ENCODE measurements at regions not wholly inside any gene's neighbourhood (a gene's known extent, or its start where the extent isn't known, plus 50 kb on each side); places are given as distances from the start of the nearest gene placed in this dataset.

GRCh38 chr5:54707841-54708240 lies 190.3 kb downstream of the SNX18 start:
- H3K79me2 ChIP-seq (ENCODE audit: control insufficient read depth, insufficient read depth, low read length, unreplicated experiment), result no peaks in the 10 kb centered on the region
- no peak overlapping the region for H2AFZ ChIP-seq (ENCODE audit: low read length, unreplicated experiment)
- H3K36me3 ChIP-seq (ENCODE audit: insufficient read depth, low read length), result no peaks in the 10 kb centered on the region
- no peak overlapping the region for H3K4me3 ChIP-seq (ENCODE audit: low read depth, low read length)
- H3K27ac ChIP-seq (ENCODE audit: low read depth, low read length), result no peak overlapping the region
- no peaks in the 10 kb centered on the region for H3K27me3 ChIP-seq (ENCODE audit: insufficient read depth, low read length)
- peaks cover 11% of the 10 kb centered on the region for H3K4me1 ChIP-seq (ENCODE audit: control insufficient read depth, insufficient read depth, low read length, unreplicated experiment)

GRCh38 chr5:54705994-54706653 lies 188.6 kb downstream of the SNX18 start:
- Histone ChIP-seq H3K27ac (ENCODE audit: low read depth, low read length) (no peak overlapping the region), H3K4me3 (ENCODE audit: low read depth, low read length) (no peak overlapping the region), H3K36me3 (ENCODE audit: insufficient read depth, low read length) (no peaks in the 10 kb centered on the region), H3K27me3 (ENCODE audit: insufficient read depth, low read length) (no peaks in the 10 kb centered on the region), H2AFZ (ENCODE audit: low read length, unreplicated experiment) (no peak overlapping the region), H3K4me1 (ENCODE audit: control insufficient read depth, insufficient read depth, low read length, unreplicated experiment) (peaks cover 27% of the 10 kb centered on the region), H3K79me2 (ENCODE audit: control insufficient read depth, insufficient read depth, low read length, unreplicated experiment) (no peaks in the 10 kb centered on the region)

- Histone ChIP-seq H3K27me3 (ENCODE audit: insufficient read depth, low read length) (no peaks in the 10 kb centered on the region), H3K27ac (ENCODE audit: low read depth, low read length) (no peak overlapping the region), H3K4me3 (ENCODE audit: low read depth, low read length) (no peak overlapping the region), H3K79me2 (ENCODE audit: control insufficient read depth, insufficient read depth, low read length, unreplicated experiment) (no peaks in the 10 kb centered on the region), H2AFZ (ENCODE audit: low read length, unreplicated experiment) (no peak overlapping the region), H3K4me1 (ENCODE audit: control insufficient read depth, insufficient read depth, low read length, unreplicated experiment) (peaks cover 33% of the 10 kb centered on the region), H3K36me3 (ENCODE audit: insufficient read depth, low read length) (no peaks in the 10 kb centered on the region)
Measured at GRCh38 chr5:54704825-54705224, 187.3 kb downstream of the SNX18 start.

GRCh38 chr5:54704333-54704732 lies 186.8 kb downstream of the SNX18 start:
- no peaks in the 10 kb centered on the region for H3K27me3 ChIP-seq (ENCODE audit: insufficient read depth, low read length)
- no peak overlapping the region for H2AFZ ChIP-seq (ENCODE audit: low read length, unreplicated experiment)
- H3K27ac ChIP-seq (ENCODE audit: low read depth, low read length), result no peak overlapping the region
- H3K4me1 ChIP-seq (ENCODE audit: control insufficient read depth, insufficient read depth, low read length, unreplicated experiment), result peaks cover 33% of the 10 kb centered on the region
- no peak overlapping the region for H3K4me3 ChIP-seq (ENCODE audit: low read depth, low read length)
- no peaks in the 10 kb centered on the region for H3K36me3 ChIP-seq (ENCODE audit: insufficient read depth, low read length)
- H3K79me2 ChIP-seq (ENCODE audit: control insufficient read depth, insufficient read depth, low read length, unreplicated experiment), result no peaks in the 10 kb centered on the region

GRCh38 chr5:54703565-54704255 lies 186.2 kb downstream of the SNX18 start:
- H3K4me3 ChIP-seq (ENCODE audit: low read depth, low read length), result no peak overlapping the region
- 0 out of 2 replicates have a peak overlapping the region, but pooled peaks have one; percentile 17 for H3K27ac ChIP-seq (ENCODE audit: low read depth, low read length)
- H3K27me3 ChIP-seq (ENCODE audit: insufficient read depth, low read length), result no peaks in the 10 kb centered on the region
- peaks cover 33% of the 10 kb centered on the region for H3K4me1 ChIP-seq (ENCODE audit: control insufficient read depth, insufficient read depth, low read length, unreplicated experiment)
- H2AFZ ChIP-seq (ENCODE audit: low read length, unreplicated experiment), result peak overlapping the region; percentile 9
- no peaks in the 10 kb centered on the region for H3K79me2 ChIP-seq (ENCODE audit: control insufficient read depth, insufficient read depth, low read length, unreplicated experiment)
- no peaks in the 10 kb centered on the region for H3K36me3 ChIP-seq (ENCODE audit: insufficient read depth, low read length)

GRCh38 chr5:54703133-54703532 lies 185.6 kb downstream of the SNX18 start:
- no peak overlapping the region for H3K4me3 ChIP-seq (ENCODE audit: low read depth, low read length)
- H3K27me3 ChIP-seq (ENCODE audit: insufficient read depth, low read length), result no peaks in the 10 kb centered on the region
- H2AFZ ChIP-seq (ENCODE audit: low read length, unreplicated experiment), result no peak overlapping the region
- H3K36me3 ChIP-seq (ENCODE audit: insufficient read depth, low read length), result no peaks in the 10 kb centered on the region
- H3K27ac ChIP-seq (ENCODE audit: low read depth, low read length), result peak overlapping the region; percentile 17; the same call in 1 of the 2 replicates
- no peaks in the 10 kb centered on the region for H3K79me2 ChIP-seq (ENCODE audit: control insufficient read depth, insufficient read depth, low read length, unreplicated experiment)
- H3K4me1 ChIP-seq (ENCODE audit: control insufficient read depth, insufficient read depth, low read length, unreplicated experiment), result peaks cover 33% of the 10 kb centered on the region

- Histone ChIP-seq H3K27ac (ENCODE audit: low read depth, low read length) (peak overlapping the region; percentile 17), H3K4me3 (ENCODE audit: low read depth, low read length) (no peak overlapping the region), H3K27me3 (ENCODE audit: insufficient read depth, low read length) (no peaks in the 10 kb centered on the region), H2AFZ (ENCODE audit: low read length, unreplicated experiment) (no peak overlapping the region), H3K4me1 (ENCODE audit: control insufficient read depth, insufficient read depth, low read length, unreplicated experiment) (peaks cover 33% of the 10 kb centered on the region), H3K79me2 (ENCODE audit: control insufficient read depth, insufficient read depth, low read length, unreplicated experiment) (no peaks in the 10 kb centered on the region), H3K36me3 (ENCODE audit: insufficient read depth, low read length) (no peaks in the 10 kb centered on the region)
Measured at GRCh38 chr5:54702470-54702869, 184.9 kb downstream of the SNX18 start.

GRCh38 chr5:54700986-54701578 lies 183.5 kb downstream of the SNX18 start:
- Histone ChIP-seq H3K79me2 (ENCODE audit: control insufficient read depth, insufficient read depth, low read length, unreplicated experiment) (no peaks in the 10 kb centered on the region), H3K36me3 (ENCODE audit: insufficient read depth, low read length) (no peaks in the 10 kb centered on the region), H3K4me1 (ENCODE audit: control insufficient read depth, insufficient read depth, low read length, unreplicated experiment) (peaks cover 33% of the 10 kb centered on the region), H3K27ac (ENCODE audit: low read depth, low read length) (peak overlapping the region; percentile 37), H3K4me3 (ENCODE audit: low read depth, low read length) (no peak overlapping the region), H2AFZ (ENCODE audit: low read length, unreplicated experiment) (no peak overlapping the region), H3K27me3 (ENCODE audit: insufficient read depth, low read length) (no peaks in the 10 kb centered on the region)

GRCh38 chr5:54696931-54697330 lies 179.4 kb downstream of the SNX18 start:
- H3K36me3 ChIP-seq (ENCODE audit: insufficient read depth, low read length), result no peaks in the 10 kb centered on the region
- no peak overlapping the region for H2AFZ ChIP-seq (ENCODE audit: low read length, unreplicated experiment)
- no peaks in the 10 kb centered on the region for H3K79me2 ChIP-seq (ENCODE audit: control insufficient read depth, insufficient read depth, low read length, unreplicated experiment)
- no peak overlapping the region for H3K27ac ChIP-seq (ENCODE audit: low read depth, low read length)
- H3K4me1 ChIP-seq (ENCODE audit: control insufficient read depth, insufficient read depth, low read length, unreplicated experiment), result peaks cover 13% of the 10 kb centered on the region
- no peaks in the 10 kb centered on the region for H3K27me3 ChIP-seq (ENCODE audit: insufficient read depth, low read length)
- no peak overlapping the region for H3K4me3 ChIP-seq (ENCODE audit: low read depth, low read length)

- H3K4me1 ChIP-seq (ENCODE audit: control insufficient read depth, insufficient read depth, low read length, unreplicated experiment), result peaks cover 7% of the 10 kb centered on the region
- H3K36me3 ChIP-seq (ENCODE audit: insufficient read depth, low read length), result no peaks in the 10 kb centered on the region
- no peaks in the 10 kb centered on the region for H3K79me2 ChIP-seq (ENCODE audit: control insufficient read depth, insufficient read depth, low read length, unreplicated experiment)
- no peak overlapping the region for H3K4me3 ChIP-seq (ENCODE audit: low read depth, low read length)
- no peak overlapping the region for H3K27ac ChIP-seq (ENCODE audit: low read depth, low read length)
- no peaks in the 10 kb centered on the region for H3K27me3 ChIP-seq (ENCODE audit: insufficient read depth, low read length)
- H2AFZ ChIP-seq (ENCODE audit: low read length, unreplicated experiment), result no peak overlapping the region
Measured at GRCh38 chr5:54696346-54696745, 178.8 kb downstream of the SNX18 start.
